BE2C (cell line): ENCODE measurements at regions not wholly inside any gene's neighbourhood (a gene's known extent, or its start where the extent isn't known, plus 50 kb on each side); places are given as distances from the start of the nearest gene placed in this dataset.

ENCODE experiments used
- DNase-seq: peaks from one replicate; pipeline ENCODE4 v3.0.0-alpha.2; 2020
- H3K27me3 ChIP-seq: fragments of 250-450 bp; sonication (Bioruptor Pico); 2 replicates; pipeline ENCODE4 v1.5.1; 2020; ENCODE audit warnings: mild to moderate bottlenecking
- H3K36me3 ChIP-seq: fragments of 250-450 bp; sonication (Bioruptor Pico); 2 replicates; pipeline ENCODE4 v1.5.1; 2020; ENCODE audit warnings: mild to moderate bottlenecking
- H3K4me1 ChIP-seq: fragments of 250-450 bp; sonication (Bioruptor Pico); 2 replicates; pipeline ENCODE4 v1.5.1; 2020
- H3K4me3 ChIP-seq: 2 replicates; pipeline ENCODE4 v1.5.1; 2011; ENCODE audit warnings: low read depth, low read length
- H3K9me3 ChIP-seq: fragments of 250-450 bp; sonication (Bioruptor Pico); 2 replicates; pipeline ENCODE4 v1.5.1; 2020
- CTCF ChIP-seq: IDR thresholded peaks from 2 replicates; pipeline ENCODE4 v1.5.1; 2012; ENCODE audit warnings: mild to moderate bottlenecking, low read depth, low read length

- Histone ChIP-seq H3K4me1 (peaks cover 11% of the 10 kb centered on the region), H3K9me3 (no peaks in the 10 kb centered on the region), H3K4me3 (no peak overlapping the region), H3K27me3 (no peaks in the 10 kb centered on the region), H3K36me3 (no peaks in the 10 kb centered on the region)
- no peak for TF ChIP-seq CTCF
- DNase-seq: no peak
Measured at GRCh38 chr10:91006752-91007346, 86.0 kb upstream of the ANKRD1 start.

- Histone ChIP-seq H3K4me3 (no peak overlapping the region), H3K4me1 (peaks cover 7% of the 10 kb centered on the region), H3K27me3 (no peaks in the 10 kb centered on the region), H3K36me3 (no peaks in the 10 kb centered on the region), H3K9me3 (no peaks in the 10 kb centered on the region)
- TF ChIP-seq CTCF: no peak
- no peak for DNase-seq
Measured at GRCh38 chr10:91007655-91008054, 86.8 kb upstream of the ANKRD1 start.

- Histone ChIP-seq H3K27me3 (no peaks in the 10 kb centered on the region), H3K36me3 (no peaks in the 10 kb centered on the region)
- TF ChIP-seq CTCF: no peak
Measured at GRCh38 chr10:91009121-91009520, 88.2 kb upstream of the ANKRD1 start.

DNA sequence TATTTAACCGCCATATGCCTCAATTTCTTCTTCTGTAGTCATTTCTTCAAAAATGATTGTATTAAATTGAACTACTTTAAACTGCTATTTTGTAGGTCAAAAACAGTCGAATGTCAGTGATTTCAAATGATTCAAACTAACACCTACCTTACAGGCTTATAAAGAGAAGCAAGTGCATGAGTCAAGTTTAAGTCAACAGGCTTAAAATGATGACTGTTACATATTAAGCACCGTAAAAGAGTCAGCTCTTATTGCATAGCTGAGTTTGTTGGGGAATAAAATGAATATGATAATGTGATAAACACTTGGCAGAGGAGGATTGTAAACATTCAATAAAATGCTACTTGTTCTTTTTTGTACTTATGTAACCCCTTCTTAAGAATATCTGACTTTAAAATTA, 90.1 kb upstream of the ANKRD1 start:
- Histone ChIP-seq H3K4me1 (peaks cover 3% of the 10 kb centered on the region; the same call in 1 of the 2 replicates), H3K4me3 (no peak overlapping the region), H3K36me3 (no peaks in the 10 kb centered on the region), H3K27me3 (no peaks in the 10 kb centered on the region), H3K9me3 (no peaks in the 10 kb centered on the region)
- no peak for TF ChIP-seq CTCF
- no peak for DNase-seq

More at GRCh38 chr10:91009121-91009520, 88.2 kb upstream of the ANKRD1 start:
- no peak overlapping the region for H3K4me3 ChIP-seq
- peaks cover 3% of the 10 kb centered on the region; the same call in 1 of the 2 replicates for H3K4me1 ChIP-seq
- H3K9me3 ChIP-seq: no peaks in the 10 kb centered on the region
- no peak for DNase-seq

- no peak overlapping the region for H3K4me3 ChIP-seq
- no peaks in the 10 kb centered on the region for H3K4me1 ChIP-seq
- no peaks in the 10 kb centered on the region for H3K36me3 ChIP-seq
- DNase-seq: no peak
- no peaks in the 10 kb centered on the region for H3K27me3 ChIP-seq
- H3K9me3 ChIP-seq: no peaks in the 10 kb centered on the region
- TF ChIP-seq CTCF: no peak
Measured at GRCh38 chr10:91012502-91012901, 91.6 kb upstream of the ANKRD1 start.

DNA sequence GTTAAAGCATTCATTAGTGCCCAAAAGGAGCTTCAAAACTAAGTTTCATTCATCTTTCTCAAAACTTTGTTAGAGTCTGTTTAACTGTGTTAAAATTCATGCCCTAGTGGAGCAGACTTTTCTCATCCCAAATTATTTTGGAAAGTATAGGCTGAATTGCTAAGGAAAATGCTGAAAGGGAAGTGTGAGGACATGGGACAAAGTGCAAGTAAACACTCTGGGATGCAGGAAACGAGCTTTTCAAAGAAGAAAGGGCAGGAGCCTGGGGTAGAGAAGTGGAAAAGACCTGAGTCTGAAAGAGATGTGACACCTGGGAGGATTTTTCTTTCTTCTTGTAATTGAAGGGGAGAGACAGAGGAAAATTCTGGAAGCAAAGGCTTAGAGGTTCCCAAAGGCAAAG, 93.1 kb upstream of the ANKRD1 start:
- Histone ChIP-seq H3K27me3 (no peaks in the 10 kb centered on the region), H3K9me3 (no peaks in the 10 kb centered on the region), H3K4me3 (no peak overlapping the region), H3K4me1 (no peaks in the 10 kb centered on the region), H3K36me3 (no peaks in the 10 kb centered on the region)
- no peak for TF ChIP-seq CTCF
- DNase-seq: no peak
